Large intestine (tissue), 3 donors: ENCODE measurements at regions not wholly inside any gene's neighbourhood (a gene's known extent, or its start where the extent isn't known, plus 50 kb on each side); places are given as distances from the start of the nearest gene placed in this dataset.

Experiments
- DNase-seq, 2 donors: peaks; one replicate each; pipeline versions ENCODE4 v3.0.0 to v3.0.0-alpha.2; 2013
- H3K27ac ChIP-seq: one replicate; pipeline ENCODE4 v1.5.1; 2013; ENCODE audit warnings: low read length
- H3K27me3 ChIP-seq: 2 replicates; pipeline ENCODE4 v1.6.1; 2013; ENCODE audit warnings: low read length; ENCODE audit not compliant: control insufficient read depth, insufficient read depth
- H3K36me3 ChIP-seq: 2 replicates; pipeline ENCODE4 v1.6.1; 2013; ENCODE audit warnings: low read length; ENCODE audit not compliant: control insufficient read depth, insufficient read depth
- H3K4me1 ChIP-seq: one replicate; pipeline ENCODE4 v1.6.1; 2013; ENCODE audit warnings: low read length; ENCODE audit not compliant: control insufficient read depth, insufficient read depth
- H3K4me3 ChIP-seq: one replicate; pipeline ENCODE4 v1.5.1; 2013; ENCODE audit warnings: low read length
- H3K9me3 ChIP-seq: one replicate; pipeline ENCODE4 v1.6.1; 2013; ENCODE audit warnings: mild to moderate bottlenecking, low read depth, low read length, moderate library complexity; ENCODE audit not compliant: control insufficient read depth
- WGBS: methylation state at CpG from one replicate; pipeline ENCODE4 v1.1.5; 2013; ENCODE audit warnings: low lambda C conversion rate; ENCODE audit not compliant: insufficient coverage; 5-methylcytosine and 5-hydroxymethylcytosine counted together

GRCh38 chr5:88666761-88667495, 216.1 kb downstream of the MEF2C start:
- DNase-seq: no peak
- peaks cover 78% of the 10 kb centered on the region for H3K27me3 ChIP-seq
- H3K36me3 ChIP-seq: no peaks in the 10 kb centered on the region
- 3% methylated on average over 6 of the region's 22 CpGs for WGBS
- no peak overlapping the region for H3K27ac ChIP-seq
- H3K9me3 ChIP-seq: no peaks in the 10 kb centered on the region
- H3K4me3 ChIP-seq: peak overlapping the region; percentile 33
- H3K4me1 ChIP-seq: peaks cover 6% of the 10 kb centered on the region

GRCh38 chr5:88665750-88666215, 217.2 kb downstream of the MEF2C start:
- peaks cover 78% of the 10 kb centered on the region for H3K27me3 ChIP-seq
- peaks cover under 1% of the 10 kb centered on the region for H3K9me3 ChIP-seq
- H3K4me3 ChIP-seq: no peak overlapping the region
- no CpG with 5 or more reads among the region's 17 CpGs for WGBS
- H3K36me3 ChIP-seq: no peaks in the 10 kb centered on the region
- no peak for DNase-seq
- peaks cover 10% of the 10 kb centered on the region for H3K4me1 ChIP-seq
- no peak overlapping the region for H3K27ac ChIP-seq

DNA sequence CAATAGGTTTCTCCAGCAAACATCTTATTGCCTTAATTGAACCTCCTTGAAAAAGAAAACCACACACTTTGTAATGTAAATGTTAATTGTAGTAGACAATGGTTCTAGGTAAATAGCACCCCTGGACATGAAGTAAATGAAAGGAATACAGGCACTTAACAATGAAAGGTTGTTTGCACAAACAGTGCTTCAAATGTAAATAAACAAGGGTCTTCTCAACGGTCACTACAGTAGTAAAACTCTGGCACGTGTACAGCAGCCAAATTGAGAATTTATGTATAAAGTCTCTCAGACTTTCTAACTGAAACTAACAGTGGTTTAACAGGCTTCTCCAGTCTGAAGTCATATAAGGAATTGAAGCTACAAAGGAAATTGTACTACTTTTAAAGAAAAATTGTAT, 218.3 kb downstream of the MEF2C start:
- H3K4me3 ChIP-seq: no peak overlapping the region
- no peaks in the 10 kb centered on the region for H3K36me3 ChIP-seq
- peaks cover 10% of the 10 kb centered on the region for H3K4me1 ChIP-seq
- H3K9me3 ChIP-seq: peaks cover 5% of the 10 kb centered on the region
- no peak overlapping the region for H3K27ac ChIP-seq
- WGBS: 0% methylated on average over 2 of the region's 2 CpGs
- peaks cover 86% of the 10 kb centered on the region for H3K27me3 ChIP-seq
- DNase-seq: no peak

DNA sequence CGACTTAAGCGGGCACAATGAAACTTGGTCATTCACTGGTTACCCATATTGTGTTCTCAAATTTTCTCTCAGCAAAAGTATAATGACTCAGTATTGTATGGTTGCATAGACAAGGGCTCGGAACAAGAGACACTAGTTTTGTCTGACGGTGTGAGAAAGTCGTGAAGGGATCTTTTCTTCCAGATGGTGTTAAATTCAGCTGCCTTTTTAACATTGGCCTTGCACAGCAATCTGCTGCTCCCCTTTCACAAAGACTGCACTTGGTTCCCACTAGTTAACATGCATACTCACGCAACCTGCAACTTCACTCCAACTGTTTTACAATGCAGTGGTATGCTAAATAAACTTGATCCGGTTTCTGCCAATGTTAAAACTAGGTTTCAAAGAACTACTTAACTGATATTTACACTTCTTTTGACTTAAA, 219.2 kb downstream of the MEF2C start:
- no peak overlapping the region for H3K4me3 ChIP-seq
- H3K9me3 ChIP-seq: peaks cover 6% of the 10 kb centered on the region
- no peak overlapping the region for H3K27ac ChIP-seq
- peaks cover 87% of the 10 kb centered on the region for H3K27me3 ChIP-seq
- DNase-seq: no peak
- WGBS: no CpG with 5 or more reads among the region's 7 CpGs
- no peaks in the 10 kb centered on the region for H3K36me3 ChIP-seq
- H3K4me1 ChIP-seq: peaks cover 10% of the 10 kb centered on the region

- H3K36me3 ChIP-seq: no peaks in the 10 kb centered on the region
- H3K4me1 ChIP-seq: peaks cover 10% of the 10 kb centered on the region
- H3K27me3 ChIP-seq: peaks cover 82% of the 10 kb centered on the region
- no peak overlapping the region for H3K27ac ChIP-seq
- no peak overlapping the region for H3K4me3 ChIP-seq
- DNase-seq: no peak
- WGBS: 8% methylated on average over 4 of the region's 6 CpGs
- H3K9me3 ChIP-seq: peaks cover 6% of the 10 kb centered on the region
Observed at GRCh38 chr5:88662846-88663245, 220.1 kb downstream of the MEF2C start.

DNA sequence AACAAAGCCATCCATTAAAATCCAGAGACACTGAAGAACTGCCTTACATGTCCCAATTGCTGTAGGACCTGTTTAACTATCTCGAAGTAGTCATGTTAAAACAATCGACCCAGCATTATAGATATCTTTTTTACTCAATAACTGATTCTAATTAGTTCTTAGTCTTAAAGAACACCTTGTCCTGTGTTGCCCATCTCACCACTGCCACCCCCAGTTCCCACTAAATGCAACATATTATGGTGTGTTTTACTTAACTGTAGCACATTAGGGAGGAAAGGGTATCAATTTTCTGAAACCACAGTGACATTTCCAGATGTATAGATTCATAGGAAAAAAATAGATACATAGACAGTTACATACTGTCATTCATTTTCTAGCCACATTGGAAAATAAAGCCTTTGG, 221.2 kb downstream of the MEF2C start:
- Histone ChIP-seq H3K4me1 (peaks cover 6% of the 10 kb centered on the region), H3K9me3 (peaks cover 6% of the 10 kb centered on the region), H3K36me3 (no peaks in the 10 kb centered on the region), H3K27ac (no peak overlapping the region), H3K27me3 (peaks cover 72% of the 10 kb centered on the region), H3K4me3 (no peak overlapping the region)
- no peak for DNase-seq
- WGBS: no CpG with 5 or more reads among the region's 2 CpGs

GRCh38 chr5:88660947-88661805, 221.8 kb downstream of the MEF2C start:
- H3K27ac ChIP-seq: no peak overlapping the region
- WGBS: 0% methylated on average over 2 of the region's 53 CpGs
- peak overlapping the region; percentile 16 for H3K4me3 ChIP-seq

GRCh38 chr5:88660264-88660946, 222.6 kb downstream of the MEF2C start:
- Histone ChIP-seq H3K27me3 (peaks cover 65% of the 10 kb centered on the region), H3K4me1 (peaks cover 4% of the 10 kb centered on the region), H3K4me3 (peak overlapping the region; percentile 19), H3K9me3 (peaks cover 6% of the 10 kb centered on the region), H3K36me3 (no peaks in the 10 kb centered on the region), H3K27ac (no peak overlapping the region)
- WGBS: no CpG with 5 or more reads among the region's 41 CpGs
- DNase-seq: no peak

More at GRCh38 chr5:88660947-88661805, 221.8 kb downstream of the MEF2C start:
- peak; percentile 65 to 67 for DNase-seq
- peaks cover 4% of the 10 kb centered on the region for H3K4me1 ChIP-seq
- peaks cover 70% of the 10 kb centered on the region for H3K27me3 ChIP-seq
- H3K9me3 ChIP-seq: peaks cover 6% of the 10 kb centered on the region
- no peaks in the 10 kb centered on the region for H3K36me3 ChIP-seq

DNA sequence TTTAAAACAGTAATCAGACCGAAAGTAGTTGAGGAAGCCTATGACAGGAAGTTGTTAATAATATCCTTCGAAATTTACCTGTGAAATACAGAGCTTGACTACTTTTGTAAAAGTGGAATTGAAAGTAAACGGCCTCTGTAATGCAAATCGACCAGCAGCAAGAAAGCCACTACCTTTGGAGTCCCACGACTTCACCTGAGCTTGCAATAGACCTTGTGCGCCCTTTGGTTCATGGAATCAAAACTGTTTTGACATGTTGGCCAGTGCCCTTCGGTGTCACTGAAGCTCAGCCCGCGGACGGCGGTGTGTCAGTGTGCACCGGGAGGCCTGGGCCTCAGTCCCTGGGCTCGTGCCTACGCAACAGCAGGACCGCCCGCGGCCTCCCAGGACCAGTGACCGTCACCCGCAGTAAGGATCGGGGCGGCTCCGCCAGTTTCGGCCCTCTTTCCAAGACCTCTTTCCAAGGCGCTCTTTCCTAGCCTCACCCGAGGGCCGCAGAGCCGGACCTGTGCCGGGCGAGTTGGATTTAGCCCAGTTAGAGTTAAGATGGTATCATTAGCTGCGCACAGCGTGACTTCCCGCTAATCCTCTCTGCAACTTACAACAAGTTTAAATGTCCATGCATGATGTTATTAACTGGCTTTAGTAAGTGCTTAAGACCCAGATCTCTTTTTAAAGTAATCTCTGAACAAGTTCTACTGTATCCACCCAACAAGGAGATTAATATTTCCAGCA, 223.3 kb downstream of the MEF2C start:
- H3K9me3 ChIP-seq: peaks cover 6% of the 10 kb centered on the region
- DNase-seq: no peak
- WGBS: no CpG with 5 or more reads among the region's 32 CpGs
- peaks cover 4% of the 10 kb centered on the region for H3K4me1 ChIP-seq
- H3K4me3 ChIP-seq: no peak overlapping the region
- no peak overlapping the region for H3K27ac ChIP-seq
- H3K27me3 ChIP-seq: peaks cover 59% of the 10 kb centered on the region
- no peaks in the 10 kb centered on the region for H3K36me3 ChIP-seq
